Calu3 (cell line): ENCODE measurements at regions not wholly inside any gene's neighbourhood (a gene's known extent, or its start where the extent isn't known, plus 50 kb on each side); places are given as distances from the start of the nearest gene placed in this dataset.

ENCODE experiments used
- BruUV-seq: library from RNA; stranded (reverse); fragments of 400-500 nt; replicated peaks from 2 replicates; lab custom pipeline; 2021; lab: Mats Ljungman, UMichigan
- CTCF ChIA-PET: fragments of 300-600 bp; sonication (Branson Sonifier 250); formaldehyde crosslinking; loops from one replicate; lab custom pipeline; 2022; ENCODE audit warnings: antibody characterized with exemption; lab: Charles Lee
- DNase-seq: peaks from one replicate; pipeline ENCODE4 v3.0.0; 2022
- H3K27ac Mint-ChIP-seq: one replicate; pipeline ENCODE4 v1.8.0; 2022; ENCODE audit warnings: mixed read lengths; ENCODE audit not compliant: unreplicated experiment
- H3K27me3 Mint-ChIP-seq: one replicate; pipeline ENCODE4 v1.8.0; 2022; ENCODE audit warnings: mixed read lengths; ENCODE audit not compliant: unreplicated experiment
- H3K36me3 Mint-ChIP-seq: one replicate; pipeline ENCODE4 v1.8.0; 2022; ENCODE audit warnings: mild to moderate bottlenecking, moderate library complexity, mixed read lengths; ENCODE audit not compliant: insufficient read depth, unreplicated experiment
- H3K4me1 Mint-ChIP-seq: one replicate; pipeline ENCODE4 v1.8.0; 2022; ENCODE audit warnings: mild to moderate bottlenecking, low read depth, mixed read lengths; ENCODE audit not compliant: unreplicated experiment
- H3K4me3 Mint-ChIP-seq: one replicate; pipeline ENCODE4 v1.8.0; 2022; ENCODE audit warnings: mild to moderate bottlenecking, low read depth, moderate library complexity, mixed read lengths; ENCODE audit not compliant: unreplicated experiment
- H3K9me3 Mint-ChIP-seq: one replicate; pipeline ENCODE4 v1.8.0; 2022; ENCODE audit warnings: low read depth, mixed read lengths; ENCODE audit not compliant: unreplicated experiment
- CTCF ChIP-seq: fragments of 200-600 bp; IDR thresholded peaks from one replicate; pipeline ENCODE4 v1.8.0; 2022; ENCODE audit warnings: antibody characterized with exemption; ENCODE audit not compliant: unreplicated experiment
- intact Hi-C: fragments of 100-400 bp; cut with micrococcal nuclease; formaldehyde crosslinking; loops from one replicate; pipeline ENCODE4 v1.10.0; 2022; ENCODE audit not compliant: unreplicated experiment

GRCh38 chr5:165360366-165360765 lies 1854.9 kb downstream of the MAT2B start:
- TF ChIP-seq CTCF = no peak

GRCh38 chr5:165360784-165361542 lies 1855.5 kb downstream of the MAT2B start:
- no peaks in the 10 kb centered on the region for H3K4me1 Mint-ChIP-seq
- H3K36me3 Mint-ChIP-seq = no peaks in the 10 kb centered on the region
- H3K27ac Mint-ChIP-seq = no peak overlapping the region
- H3K4me3 Mint-ChIP-seq = no peak overlapping the region
- peaks cover 3% of the 10 kb centered on the region for H3K9me3 Mint-ChIP-seq
- CTCF ChIA-PET = no interaction called here
- no peak for DNase-seq
- no peaks in the 10 kb centered on the region for H3K27me3 Mint-ChIP-seq
- TF ChIP-seq CTCF = no peak
- intact Hi-C loops = no loop called here
- BruUV-seq = no TSS peak

More at GRCh38 chr5:165360366-165360765, 1854.9 kb downstream of the MAT2B start:
- Mint-ChIP-seq H3K4me3 (no peak overlapping the region), H3K4me1 (no peaks in the 10 kb centered on the region), H3K9me3 (peaks cover 3% of the 10 kb centered on the region), H3K36me3 (no peaks in the 10 kb centered on the region), H3K27ac (no peak overlapping the region), H3K27me3 (no peaks in the 10 kb centered on the region)
- intact Hi-C loops = no loop called here
- CTCF ChIA-PET = no interaction called here
- BruUV-seq = no TSS peak
- DNase-seq = no peak

- no peaks in the 10 kb centered on the region for H3K36me3 Mint-ChIP-seq
- BruUV-seq = no TSS peak
- no peaks in the 10 kb centered on the region for H3K4me1 Mint-ChIP-seq
- CTCF ChIA-PET = no interaction called here
- intact Hi-C loops = no loop called here
- no peak for DNase-seq
- H3K4me3 Mint-ChIP-seq = no peak overlapping the region
- no peaks in the 10 kb centered on the region for H3K27me3 Mint-ChIP-seq
- no peaks in the 10 kb centered on the region for H3K9me3 Mint-ChIP-seq
- no peak overlapping the region for H3K27ac Mint-ChIP-seq
- no peak for TF ChIP-seq CTCF
These were observed 1864.8 kb downstream of the MAT2B start for GRCh38 chr5:165370233-165370632.

GRCh38 chr5:165370794-165371193 lies 1865.4 kb downstream of the MAT2B start:
- no peaks in the 10 kb centered on the region for H3K9me3 Mint-ChIP-seq
- no peak for DNase-seq
- no peaks in the 10 kb centered on the region for H3K36me3 Mint-ChIP-seq
- no TSS peak for BruUV-seq
- no peak for TF ChIP-seq CTCF
- no peaks in the 10 kb centered on the region for H3K27me3 Mint-ChIP-seq
- no peak overlapping the region for H3K27ac Mint-ChIP-seq
- intact Hi-C loops = no loop called here
- no peak overlapping the region for H3K4me3 Mint-ChIP-seq
- CTCF ChIA-PET = no interaction called here
- H3K4me1 Mint-ChIP-seq = no peaks in the 10 kb centered on the region
